A549 (cell line): ENCODE measurements at regions not wholly inside any gene's neighbourhood (a gene's known extent, or its start where the extent isn't known, plus 50 kb on each side); places are given as distances from the start of the nearest gene placed in this dataset.

Experiments
- ATAC-seq, 2 experiments: fragments of 200-7000 bp in 1 of 2; fragments of >200 bp in 1 of 2; cut with Nextera tagmentation in 1 of 2; cut with Tn5 transposase in 1 of 2; 3 replicates each; pipeline versions ENCODE4 v1.8.0 to v1.9.1; 2018 to 2020; ENCODE audit warnings: mild to moderate bottlenecking in 1 of 2, moderate library complexity in 1 of 2
- CTCF ChIA-PET: fragments of 300-600 bp; sonication (Branson Sonifier 250); formaldehyde crosslinking; extraction: SDS; loops from one replicate; lab custom pipeline; 2021; ENCODE audit warnings: antibody characterized with exemption, inconsistent platforms; lab: Yijun Ruan, JAX
- POLR2A ChIA-PET: fragments of 350-600 bp; formaldehyde crosslinking; extraction: SDS; loops from one replicate; lab custom pipeline; 2021; ENCODE audit warnings: antibody characterized with exemption, inconsistent platforms; lab: Yijun Ruan, JAX
- DNase-seq, 2 experiments: peaks; one replicate each; pipeline versions ENCODE4 v3.0.0 to v3.0.0-alpha.2; 2011 to 2016; ENCODE audit warnings: low read depth in 1 of 2, low spot score in 1 of 2
- FAIRE-seq: peaks from 2 replicates; lab custom pipeline; 2011; peaks lifted over from hg19 to GRCh38; lab: Jason Lieb, UNC
- H3K27ac ChIP-seq, 2 experiments: fragments of >200 bp; sonication (Bioruptor Twin); formaldehyde crosslinking; 3 replicates each; pipeline ENCODE4 v1.5.1; 2016 to 2017
- H3K4me1 ChIP-seq: fragments of >200 bp; sonication (Bioruptor Twin); formaldehyde crosslinking; 3 replicates; pipeline ENCODE4 v1.6.1; 2016
- H3K4me2 ChIP-seq: fragments of >200 bp; sonication (Bioruptor Twin); formaldehyde crosslinking; 3 replicates; pipeline ENCODE4 v1.6.1; 2016
- H3K4me3 ChIP-seq: fragments of >200 bp; sonication (Bioruptor Twin); formaldehyde crosslinking; 3 replicates; pipeline ENCODE4 v1.5.1; 2016
- H3K9me3 ChIP-seq: fragments of >200 bp; sonication (Bioruptor Twin); formaldehyde crosslinking; 3 replicates; pipeline ENCODE4 v1.6.1; 2016
- CEBPB ChIP-seq, 2 experiments: fragments of >200 bp in 1 of 2; sonication (Bioruptor Twin) in 1 of 2; formaldehyde crosslinking in 1 of 2; IDR thresholded peaks; 2 replicates each; pipeline ENCODE4 v1.6.1; 2012 to 2016
- ELK1 ChIP-seq: fragments of 150-350 bp; IDR thresholded peaks from 2 replicates; pipeline ENCODE4 v1.6.1; 2014; ENCODE audit warnings: low read depth, mild to moderate bottlenecking, low read length
- GATA3 ChIP-seq: IDR thresholded peaks from 2 replicates; pipeline ENCODE4 v1.6.1; 2012; ENCODE audit warnings: borderline replicate concordance
- HDAC2 ChIP-seq: fragments of 200-600 bp; sonication (generic); IDR thresholded peaks from 2 replicates; pipeline ENCODE4 v1.6.1; 2016
- HOXA7 ChIP-seq: fragments of 250-450 bp; sonication (Bioruptor Pico); IDR thresholded peaks from 2 replicates; pipeline ENCODE4 v1.5.0; 2020; ENCODE audit warnings: mild to moderate bottlenecking, moderate library complexity
- JUN ChIP-seq, 2 experiments: fragments of >200 bp; sonication (Bioruptor Twin); formaldehyde crosslinking; IDR thresholded peaks; 2 replicates in 1 of 2; 3 replicates in 1 of 2; pipeline ENCODE4 v1.6.1; 2016 to 2017
- MAX ChIP-seq: IDR thresholded peaks from 2 replicates; pipeline ENCODE4 v1.6.1; 2012
- MYC ChIP-seq: IDR thresholded peaks from 2 replicates; pipeline ENCODE4 v1.6.1; 2012; ENCODE audit warnings: mild to moderate bottlenecking, inconsistent platforms, low read length, improper control_type of control experiment, borderline replicate concordance
- RNF2 ChIP-seq: fragments of 200-600 bp; sonication (generic); IDR thresholded peaks from 2 replicates; pipeline ENCODE4 v1.6.1; 2016; ENCODE audit warnings: low read depth, mild to moderate bottlenecking, antibody characterized with exemption, moderate library complexity, borderline replicate concordance
- SMC3 ChIP-seq: fragments of >200 bp; sonication (Bioruptor Twin); formaldehyde crosslinking; IDR thresholded peaks from 3 replicates; pipeline ENCODE4 v1.6.1; 2018; ENCODE audit warnings: inconsistent platforms
- ZSCAN20 ChIP-seq: fragments of 250-450 bp; sonication (Bioruptor Pico); IDR thresholded peaks from 2 replicates; pipeline ENCODE4 v1.8.0; 2022; ENCODE audit warnings: mild to moderate bottlenecking, moderate library complexity
- WGBS: methylation state at CpG from one replicate; pipeline ENCODE4 v1.1.6; 2017; ENCODE audit errors: missing lambda C conversion rate; 5-methylcytosine and 5-hydroxymethylcytosine counted together
- TF ChIP-seq, protein P1 (sequence below): fragments of 200-600 bp; sonication (generic); IDR thresholded peaks from 2 replicates; pipeline ENCODE4 v1.6.1; 2016; ENCODE audit warnings: antibody characterized with exemption, mild to moderate bottlenecking, moderate library complexity
- TF ChIP-seq, protein P2 (sequence below): fragments of 250-450 bp; sonication (Bioruptor Pico); IDR thresholded peaks from 2 replicates; pipeline ENCODE4 v1.5.0; 2020; ENCODE audit warnings: low read depth, mild to moderate bottlenecking, moderate library complexity

DNA sequence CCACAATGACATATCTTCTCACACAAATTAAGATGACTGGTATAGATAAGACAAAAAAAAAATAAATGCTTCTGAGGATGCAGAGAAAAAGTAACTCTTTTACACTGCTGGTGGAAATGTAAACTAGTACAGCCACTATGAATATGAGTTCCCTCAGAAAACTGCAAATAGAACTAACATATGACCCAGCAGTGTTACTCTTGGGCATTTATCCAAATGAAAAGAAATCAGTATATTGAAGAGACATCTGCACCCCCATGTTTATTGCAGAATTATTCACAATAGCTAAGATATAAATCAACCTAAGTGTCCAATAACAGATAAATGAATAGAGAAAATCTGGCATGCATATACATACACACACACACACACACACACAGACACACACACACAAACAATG is 83.0 kb upstream of the FAM174A start:
- DNase-seq = no peak
- CTCF ChIA-PET = no interaction called here
- H3K27ac ChIP-seq = no peak overlapping the region
- H3K4me1 ChIP-seq = no peaks in the 10 kb centered on the region
- TF ChIP-seq, protein P1, sequence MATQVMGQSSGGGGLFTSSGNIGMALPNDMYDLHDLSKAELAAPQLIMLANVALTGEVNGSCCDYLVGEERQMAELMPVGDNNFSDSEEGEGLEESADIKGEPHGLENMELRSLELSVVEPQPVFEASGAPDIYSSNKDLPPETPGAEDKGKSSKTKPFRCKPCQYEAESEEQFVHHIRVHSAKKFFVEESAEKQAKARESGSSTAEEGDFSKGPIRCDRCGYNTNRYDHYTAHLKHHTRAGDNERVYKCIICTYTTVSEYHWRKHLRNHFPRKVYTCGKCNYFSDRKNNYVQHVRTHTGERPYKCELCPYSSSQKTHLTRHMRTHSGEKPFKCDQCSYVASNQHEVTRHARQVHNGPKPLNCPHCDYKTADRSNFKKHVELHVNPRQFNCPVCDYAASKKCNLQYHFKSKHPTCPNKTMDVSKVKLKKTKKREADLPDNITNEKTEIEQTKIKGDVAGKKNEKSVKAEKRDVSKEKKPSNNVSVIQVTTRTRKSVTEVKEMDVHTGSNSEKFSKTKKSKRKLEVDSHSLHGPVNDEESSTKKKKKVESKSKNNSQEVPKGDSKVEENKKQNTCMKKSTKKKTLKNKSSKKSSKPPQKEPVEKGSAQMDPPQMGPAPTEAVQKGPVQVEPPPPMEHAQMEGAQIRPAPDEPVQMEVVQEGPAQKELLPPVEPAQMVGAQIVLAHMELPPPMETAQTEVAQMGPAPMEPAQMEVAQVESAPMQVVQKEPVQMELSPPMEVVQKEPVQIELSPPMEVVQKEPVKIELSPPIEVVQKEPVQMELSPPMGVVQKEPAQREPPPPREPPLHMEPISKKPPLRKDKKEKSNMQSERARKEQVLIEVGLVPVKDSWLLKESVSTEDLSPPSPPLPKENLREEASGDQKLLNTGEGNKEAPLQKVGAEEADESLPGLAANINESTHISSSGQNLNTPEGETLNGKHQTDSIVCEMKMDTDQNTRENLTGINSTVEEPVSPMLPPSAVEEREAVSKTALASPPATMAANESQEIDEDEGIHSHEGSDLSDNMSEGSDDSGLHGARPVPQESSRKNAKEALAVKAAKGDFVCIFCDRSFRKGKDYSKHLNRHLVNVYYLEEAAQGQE = no peak
- TF ChIP-seq JUN (IDR thresholded peaks at IDR 0.05) (no peak), CEBPB (IDR thresholded peaks at IDR 0.05) (no peak), ZSCAN20 (no peak), MAX (no peak), GATA3 (no peak), HDAC2 (no peak), ELK1 (no peak)
- POLR2A ChIA-PET = no interaction called here
- FAIRE-seq = peak; percentile 7
- H3K4me3 ChIP-seq = no peak overlapping the region
- H3K9me3 ChIP-seq = no peaks in the 10 kb centered on the region
- no peak for ATAC-seq
- H3K4me2 ChIP-seq = no peak overlapping the region

DNA sequence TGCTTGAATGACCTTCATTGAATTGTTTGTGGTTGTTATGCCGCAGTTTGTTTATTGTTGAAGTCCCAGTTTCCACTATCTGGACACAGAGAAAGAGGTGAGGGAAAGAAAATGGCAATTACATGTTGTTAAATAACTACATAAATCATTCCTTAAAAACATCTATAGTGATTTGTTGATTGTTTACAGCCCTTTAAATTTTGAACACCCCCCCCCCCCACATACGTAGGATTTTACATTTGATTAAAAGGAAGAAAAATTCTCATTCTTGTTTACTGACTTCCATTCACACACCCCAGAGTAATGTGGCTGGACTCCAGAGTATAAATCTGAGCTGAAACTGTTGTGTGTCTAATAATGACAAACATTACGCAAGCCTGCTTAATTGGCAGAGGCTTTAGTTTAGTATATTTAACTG is 87.1 kb upstream of the FAM174A start:
- FAIRE-seq = no peak
- 83% methylated on average over 3 of the region's 3 CpGs for WGBS
- CTCF ChIA-PET = no interaction called here
- POLR2A ChIA-PET = no interaction called here
- no peak overlapping the region for H3K4me2 ChIP-seq
- ATAC-seq = no peak
- TF ChIP-seq ELK1 = no peak
- no peak for TF ChIP-seq RNF2
- TF ChIP-seq, protein P2, sequence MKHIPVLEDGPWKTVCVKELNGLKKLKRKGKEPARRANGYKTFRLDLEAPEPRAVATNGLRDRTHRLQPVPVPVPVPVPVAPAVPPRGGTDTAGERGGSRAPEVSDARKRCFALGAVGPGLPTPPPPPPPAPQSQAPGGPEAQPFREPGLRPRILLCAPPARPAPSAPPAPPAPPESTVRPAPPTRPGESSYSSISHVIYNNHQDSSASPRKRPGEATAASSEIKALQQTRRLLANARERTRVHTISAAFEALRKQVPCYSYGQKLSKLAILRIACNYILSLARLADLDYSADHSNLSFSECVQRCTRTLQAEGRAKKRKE (CRISPR knock-in tag) = no peak
- TF ChIP-seq MYC = no peak
- TF ChIP-seq, all 56 proteins: peak for 0
- Histone ChIP-seq H3K9me3 (no peaks in the 10 kb centered on the region), H3K4me3 (no peak overlapping the region), H3K27ac (no peak overlapping the region), H3K4me1 (no peaks in the 10 kb centered on the region)
- DNase-seq = no peak

GRCh38 chr5:100446879-100447430 is 88.2 kb upstream of the FAM174A start:
- CTCF ChIA-PET = no interaction called here
- Histone ChIP-seq H3K4me3 (no peak overlapping the region), H3K9me3 (no peaks in the 10 kb centered on the region), H3K4me2 (no peak overlapping the region), H3K27ac (no peak overlapping the region), H3K4me1 (no peaks in the 10 kb centered on the region)
- FAIRE-seq = no peak
- 20% methylated on average over 2 of the region's 2 CpGs for WGBS
- no peak for DNase-seq
- no peak for TF ChIP-seq HOXA7 (CRISPR knock-in tag)
- TF ChIP-seq SMC3 = no peak
- POLR2A ChIA-PET = no interaction called here
- ATAC-seq = no peak
